ENCODE measurements at regions not wholly inside any gene's neighbourhood (a gene's known extent, or its start where the extent isn't known, plus 50 kb on each side); places are given as distances from the start of the nearest gene placed in this dataset.

- Histone ChIP-seq H3K36me3 (ENCODE audit: insufficient read depth, low read length) (no peaks in the 10 kb centered on the region), H3K4me1 (ENCODE audit: insufficient read depth, low read length) (peaks cover 4% of the 10 kb centered on the region), H3K9me3 (ENCODE audit: control insufficient read depth, insufficient read depth, low read length) (no peaks in the 10 kb centered on the region), H3K9ac (ENCODE audit: low read depth, low read length) (no peak overlapping the region)
These were observed 784.1 kb upstream of the TBX3 start for GRCh38 chr12:115468087-115468510.

GRCh38 chr12:115467531-115467930 lies 783.6 kb upstream of the TBX3 start:
- Histone ChIP-seq H3K36me3 (ENCODE audit: insufficient read depth, low read length) (no peaks in the 10 kb centered on the region), H3K9ac (ENCODE audit: low read depth, low read length) (no peak overlapping the region), H3K9me3 (ENCODE audit: control insufficient read depth, insufficient read depth, low read length) (no peaks in the 10 kb centered on the region), H3K4me1 (ENCODE audit: insufficient read depth, low read length) (peaks cover 4% of the 10 kb centered on the region)

GRCh38 chr12:115466076-115466475 lies 782.1 kb upstream of the TBX3 start:
- Histone ChIP-seq H3K9me3 (ENCODE audit: control insufficient read depth, insufficient read depth, low read length) (no peaks in the 10 kb centered on the region), H3K36me3 (ENCODE audit: insufficient read depth, low read length) (no peaks in the 10 kb centered on the region), H3K4me1 (ENCODE audit: insufficient read depth, low read length) (peaks cover 4% of the 10 kb centered on the region), H3K9ac (ENCODE audit: low read depth, low read length) (no peak overlapping the region)

- H3K4me1 ChIP-seq (ENCODE audit: insufficient read depth, low read length): peaks cover 4% of the 10 kb centered on the region
- H3K9me3 ChIP-seq (ENCODE audit: control insufficient read depth, insufficient read depth, low read length): no peaks in the 10 kb centered on the region
- no peaks in the 10 kb centered on the region for H3K36me3 ChIP-seq (ENCODE audit: insufficient read depth, low read length)
- H3K9ac ChIP-seq (ENCODE audit: low read depth, low read length): no peak overlapping the region
These were observed 780.7 kb upstream of the TBX3 start for GRCh38 chr12:115464661-115465060.

GRCh38 chr12:115464111-115464581 lies 780.2 kb upstream of the TBX3 start:
- Histone ChIP-seq H3K9ac (ENCODE audit: low read depth, low read length) (no peak overlapping the region), H3K9me3 (ENCODE audit: control insufficient read depth, insufficient read depth, low read length) (no peaks in the 10 kb centered on the region), H3K4me1 (ENCODE audit: insufficient read depth, low read length) (peaks cover under 1% of the 10 kb centered on the region), H3K36me3 (ENCODE audit: insufficient read depth, low read length) (no peaks in the 10 kb centered on the region)

GRCh38 chr12:115461401-115461800 lies 777.4 kb upstream of the TBX3 start:
- Histone ChIP-seq H3K9ac (ENCODE audit: low read depth, low read length) (no peak overlapping the region), H3K36me3 (ENCODE audit: insufficient read depth, low read length) (no peaks in the 10 kb centered on the region), H3K4me1 (ENCODE audit: insufficient read depth, low read length) (peaks cover 4% of the 10 kb centered on the region; the same call in 1 of the 2 replicates), H3K9me3 (ENCODE audit: control insufficient read depth, insufficient read depth, low read length) (no peaks in the 10 kb centered on the region)

GRCh38 chr12:115457798-115458197 lies 773.8 kb upstream of the TBX3 start:
- Histone ChIP-seq H3K9me3 (ENCODE audit: control insufficient read depth, insufficient read depth, low read length) (no peaks in the 10 kb centered on the region), H3K4me1 (ENCODE audit: insufficient read depth, low read length) (peaks cover 4% of the 10 kb centered on the region; the same call in 1 of the 2 replicates), H3K9ac (ENCODE audit: low read depth, low read length) (no peak overlapping the region), H3K36me3 (ENCODE audit: insufficient read depth, low read length) (no peaks in the 10 kb centered on the region; the same call in 1 of the 2 replicates)

- no peak overlapping the region for H3K9ac ChIP-seq (ENCODE audit: low read depth, low read length)
- H3K36me3 ChIP-seq (ENCODE audit: insufficient read depth, low read length): no peaks in the 10 kb centered on the region; the same call in 1 of the 2 replicates
- H3K4me1 ChIP-seq (ENCODE audit: insufficient read depth, low read length): peaks cover 8% of the 10 kb centered on the region; the same call in 1 of the 2 replicates
- no peaks in the 10 kb centered on the region for H3K9me3 ChIP-seq (ENCODE audit: control insufficient read depth, insufficient read depth, low read length)
These were observed 773.1 kb upstream of the TBX3 start for GRCh38 chr12:115456946-115457689.

GRCh38 chr12:115455268-115455681 lies 771.3 kb upstream of the TBX3 start:
- Histone ChIP-seq H3K4me1 (ENCODE audit: insufficient read depth, low read length) (peaks cover 14% of the 10 kb centered on the region), H3K9ac (ENCODE audit: low read depth, low read length) (no peak overlapping the region), H3K9me3 (ENCODE audit: control insufficient read depth, insufficient read depth, low read length) (no peaks in the 10 kb centered on the region), H3K36me3 (ENCODE audit: insufficient read depth, low read length) (no peaks in the 10 kb centered on the region; the same call in 1 of the 2 replicates)

- Histone ChIP-seq H3K9me3 (ENCODE audit: control insufficient read depth, insufficient read depth, low read length) (no peaks in the 10 kb centered on the region), H3K4me1 (ENCODE audit: insufficient read depth, low read length) (peaks cover 24% of the 10 kb centered on the region), H3K9ac (ENCODE audit: low read depth, low read length) (peak overlapping the region; percentile 53; the same call in 1 of the 2 replicates), H3K36me3 (ENCODE audit: insufficient read depth, low read length) (no peaks in the 10 kb centered on the region; the same call in 1 of the 2 replicates)
These were observed 768.8 kb upstream of the TBX3 start for GRCh38 chr12:115452751-115453281.

GRCh38 chr12:115451780-115452736 lies 768.1 kb upstream of the TBX3 start:
- Histone ChIP-seq H3K36me3 (ENCODE audit: insufficient read depth, low read length) (no peaks in the 10 kb centered on the region; the same call in 1 of the 2 replicates), H3K4me1 (ENCODE audit: insufficient read depth, low read length) (peaks cover 21% of the 10 kb centered on the region), H3K9ac (ENCODE audit: low read depth, low read length) (peak overlapping the region; percentile 53; the same call in 1 of the 2 replicates), H3K9me3 (ENCODE audit: control insufficient read depth, insufficient read depth, low read length) (no peaks in the 10 kb centered on the region)

- peaks cover 21% of the 10 kb centered on the region for H3K4me1 ChIP-seq (ENCODE audit: insufficient read depth, low read length)
- H3K9me3 ChIP-seq (ENCODE audit: control insufficient read depth, insufficient read depth, low read length): no peaks in the 10 kb centered on the region
- peak overlapping the region; percentile 47; the same call in 1 of the 2 replicates for H3K9ac ChIP-seq (ENCODE audit: low read depth, low read length)
- no peaks in the 10 kb centered on the region; the same call in 1 of the 2 replicates for H3K36me3 ChIP-seq (ENCODE audit: insufficient read depth, low read length)
These were observed 767.3 kb upstream of the TBX3 start for GRCh38 chr12:115451151-115451779.

GRCh38 chr12:115450710-115451109 lies 766.7 kb upstream of the TBX3 start:
- Histone ChIP-seq H3K4me1 (ENCODE audit: insufficient read depth, low read length) (peaks cover 21% of the 10 kb centered on the region), H3K36me3 (ENCODE audit: insufficient read depth, low read length) (no peaks in the 10 kb centered on the region; the same call in 1 of the 2 replicates), H3K9ac (ENCODE audit: low read depth, low read length) (no peak overlapping the region), H3K9me3 (ENCODE audit: control insufficient read depth, insufficient read depth, low read length) (no peaks in the 10 kb centered on the region)

- Histone ChIP-seq H3K9ac (ENCODE audit: low read depth, low read length) (no peak overlapping the region), H3K9me3 (ENCODE audit: control insufficient read depth, insufficient read depth, low read length) (no peaks in the 10 kb centered on the region), H3K4me1 (ENCODE audit: insufficient read depth, low read length) (peaks cover 21% of the 10 kb centered on the region)
These were observed 766.0 kb upstream of the TBX3 start for GRCh38 chr12:115450017-115450416.

More at GRCh38 chr12:115450017-115450416, 766.0 kb upstream of the TBX3 start:
- H3K36me3 ChIP-seq (ENCODE audit: insufficient read depth, low read length): no peaks in the 10 kb centered on the region; the same call in 1 of the 2 replicates

Data from ES-I3 (cell line).